B cell (primary cell): ENCODE measurements at regions not wholly inside any gene's neighbourhood (a gene's known extent, or its start where the extent isn't known, plus 50 kb on each side); places are given as distances from the start of the nearest gene placed in this dataset.

Experiments
- ATAC-seq: fragments of 200-7000 bp; cut with Tn5 transposase; one replicate; pipeline ENCODE4 v1.10.0; 2021; ENCODE audit warnings: low read depth, mild to moderate bottlenecking, moderate number of reproducible peaks, moderate library complexity
- CTCF ChIA-PET: fragments of 350-600 bp; sonication (Branson Sonifier 250); formaldehyde crosslinking; loops from one replicate; lab custom pipeline; 2021; ENCODE audit warnings: antibody characterized with exemption, inconsistent platforms; lab: Charles Lee
- POLR2A ChIA-PET: fragments of 350-600 bp; sonication (Branson Sonifier 250); formaldehyde crosslinking; loops from one replicate; lab custom pipeline; 2021; ENCODE audit warnings: antibody characterized with exemption; lab: Charles Lee
- DNase-seq: peaks from one replicate; pipeline ENCODE4 v3.0.0; 2013
- H2AFZ ChIP-seq: 2 replicates; pipeline ENCODE4 v1.6.1; 2012; ENCODE audit warnings: mild to moderate bottlenecking, low read depth, low read length; ENCODE audit not compliant: insufficient read depth, poor library complexity, severe bottlenecking
- H3K27ac ChIP-seq, 2 donors: 1 replicate in 1 of 2; 2 replicates in 1 of 2; pipeline ENCODE4 v1.5.1; 2012 to 2013; ENCODE audit warnings: low read length in 2 of 2, mild to moderate bottlenecking in 2 of 2, moderate library complexity in 1 of 2
- H3K27me3 ChIP-seq, 4 experiments: fragments of 200-600 bp in 1 of 4; sonication (generic) in 1 of 4; replicated peaks in 1 of 4; 1 replicate in 2 of 4; 2 replicates in 2 of 4; pipeline versions ENCODE4 v1.6.1 to v1.7.0; 2013 to 2016; ENCODE audit warnings: low read length in 3 of 4, mild to moderate bottlenecking in 2 of 4, mixed read lengths in 1 of 4, moderate library complexity in 1 of 4; ENCODE audit not compliant: insufficient read depth in 4 of 4, control insufficient read depth in 3 of 4; ENCODE audit errors: control extremely low read depth in 1 of 4
- H3K36me3 ChIP-seq, 2 experiments: replicated peaks in 1 of 2; 1 replicate in 1 of 2; 2 replicates in 1 of 2; pipeline versions ENCODE4 v1.6.1 to v1.7.1; 2013; ENCODE audit warnings: low read length in 1 of 2; ENCODE audit not compliant: insufficient read depth in 2 of 2, control insufficient read depth in 1 of 2; ENCODE audit errors: control extremely low read depth in 1 of 2, extremely low read depth in 1 of 2
- H3K4me1 ChIP-seq, 2 donors: fragments of 200-600 bp in 1 of 2; sonication (generic) in 1 of 2; 1 replicate in 1 of 2; 2 replicates in 1 of 2; pipeline versions ENCODE4 v1.5.1 to v1.6.1; 2013 to 2017; ENCODE audit warnings: low read length in 2 of 2; ENCODE audit not compliant: control insufficient read depth in 2 of 2, insufficient read depth in 2 of 2
- H3K4me2 ChIP-seq: replicated peaks from 2 replicates; pipeline ENCODE3; 2012; ENCODE audit warnings: mild to moderate bottlenecking, low read depth, low read length; ENCODE audit not compliant: poor library complexity, severe bottlenecking
- H3K4me3 ChIP-seq, 5 experiments: fragments of 200-600 bp in 1 of 5; sonication (generic) in 1 of 5; 1 replicate in 3 of 5; 2 replicates in 2 of 5; pipeline versions ENCODE4 v1.5.1 to v1.7.0; 2011 to 2016; ENCODE audit warnings: low read length in 4 of 5, mild to moderate bottlenecking in 4 of 5, low read depth in 2 of 5, control low read depth in 1 of 5, moderate library complexity in 1 of 5; ENCODE audit not compliant: insufficient read depth in 1 of 5; ENCODE audit errors: control extremely low read depth in 1 of 5, extremely low read depth in 1 of 5
- H3K79me2 ChIP-seq: fragments of 200-600 bp; sonication (generic); one replicate; pipeline ENCODE4 v1.6.0; 2016; ENCODE audit warnings: low read length; ENCODE audit not compliant: control insufficient read depth, insufficient read depth
- H3K9ac ChIP-seq: fragments of 200-600 bp; sonication (generic); 2 replicates; pipeline ENCODE4 v1.6.1; 2017; ENCODE audit warnings: mild to moderate bottlenecking, low read length, moderate library complexity
- H3K9me3 ChIP-seq, 3 donors: one replicate each; pipeline versions ENCODE4 v1.6.1 to v1.7.1; 2013; ENCODE audit warnings: low read length in 2 of 3; ENCODE audit not compliant: control insufficient read depth in 2 of 3, insufficient read depth in 1 of 3; ENCODE audit errors: control extremely low read depth in 1 of 3
- H4K20me1 ChIP-seq: 2 replicates; pipeline ENCODE4 v1.6.0; 2012; ENCODE audit warnings: mild to moderate bottlenecking, low read length; ENCODE audit not compliant: insufficient read depth, control insufficient read depth, poor library complexity, severe bottlenecking
- H3K27ac Mint-ChIP-seq: one replicate; pipeline ENCODE4 v1.8.0; 2021; ENCODE audit warnings: mixed read lengths
- H3K27me3 Mint-ChIP-seq: one replicate; pipeline ENCODE4 v1.8.0; 2021; ENCODE audit warnings: mixed read lengths
- H3K4me1 Mint-ChIP-seq: one replicate; pipeline ENCODE4 v1.8.0; 2021; ENCODE audit warnings: mixed read lengths
- H3K4me3 Mint-ChIP-seq: one replicate; pipeline ENCODE4 v1.8.0; 2021; ENCODE audit warnings: mixed read lengths
- H3K9me3 Mint-ChIP-seq: one replicate; pipeline ENCODE4 v1.8.0; 2022; ENCODE audit warnings: mixed read lengths; ENCODE audit not compliant: insufficient read depth
- CTCF ChIP-seq: fragments of 200-600 bp; IDR thresholded peaks from one replicate; pipeline ENCODE4 v1.8.0; 2022; ENCODE audit warnings: antibody characterized with exemption, mild to moderate bottlenecking
- EZH2 ChIP-seq: IDR thresholded peaks from 2 replicates; pipeline ENCODE4 v1.6.1; 2012; ENCODE audit warnings: borderline replicate concordance, low read depth, mild to moderate bottlenecking, moderate library complexity, low read length; ENCODE audit not compliant: insufficient read depth, poor library complexity, severe bottlenecking
- WGBS: methylation state at CpG from one replicate; pipeline ENCODE4 v1.1.5; 2013; ENCODE audit warnings: missing lambda C conversion rate; ENCODE audit not compliant: insufficient coverage; 5-methylcytosine and 5-hydroxymethylcytosine counted together
- intact Hi-C: fragments of 100-400 bp; cut with micrococcal nuclease; formaldehyde crosslinking; loops from one replicate; pipeline ENCODE4 v1.10.0; 2022

DNA sequence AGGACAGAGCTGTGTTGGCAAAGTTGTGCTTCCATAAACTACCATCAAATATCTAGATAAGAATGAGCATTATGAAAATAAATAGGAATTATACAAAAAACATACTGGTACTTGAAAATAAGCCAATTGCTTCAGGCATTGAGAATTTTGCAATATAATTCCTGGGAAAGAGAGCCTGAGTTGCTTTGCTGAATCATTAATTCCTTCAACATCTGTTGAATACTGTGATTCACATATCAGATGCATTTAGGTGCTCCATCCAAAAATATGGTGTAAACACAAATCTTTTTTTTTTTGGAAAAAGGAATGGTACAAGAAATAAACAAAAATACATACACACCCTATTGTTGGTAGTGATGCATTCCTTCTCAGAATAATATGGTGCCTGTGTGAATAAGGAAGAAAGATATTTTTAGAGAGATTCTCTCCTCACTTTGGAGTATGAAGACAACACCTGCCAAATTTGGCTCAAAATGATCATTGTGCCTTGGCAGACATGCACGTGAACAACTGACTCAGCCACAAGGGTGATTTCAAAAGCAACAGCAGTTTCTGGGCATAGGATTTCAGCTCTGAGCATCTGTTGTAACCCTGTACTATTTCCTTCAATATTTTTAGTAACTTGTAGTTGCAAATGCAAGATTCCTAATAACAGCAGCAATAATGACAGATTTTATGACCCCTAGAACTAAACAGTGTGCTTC, 96.7 kb downstream of the CAVIN4 start:
- no peak for DNase-seq
- CTCF ChIA-PET = no interaction called here
- Mint-ChIP-seq H3K9me3 (peaks cover 3% of the 10 kb centered on the region), H3K4me3 (no peak overlapping the region), H3K27me3 (no peaks in the 10 kb centered on the region), H3K4me1 (no peaks in the 10 kb centered on the region), H3K27ac (no peak overlapping the region)
- WGBS = 73% methylated on average over 1 of the region's 1 CpG
- Histone ChIP-seq H3K4me1 (no peaks in the 10 kb centered on the region), H3K36me3 (no peaks in the 10 kb centered on the region), H4K20me1 (no peaks in the 10 kb centered on the region), H3K9ac (no peak overlapping the region), H2AFZ (no peak overlapping the region), H3K4me3 (no peak overlapping the region), H3K9me3 (no peaks in the 10 kb centered on the region), H3K4me2 (no peak overlapping the region), H3K79me2 (no peaks in the 10 kb centered on the region), H3K27ac (no peak overlapping the region), H3K27me3 (peaks cover 0 to 2% (median 0%) of the 10 kb centered on the region in 4 experiments)
- intact Hi-C loops = no loop called here
- TF ChIP-seq EZH2 (no peak), CTCF (no peak)
- no peak for ATAC-seq
- POLR2A ChIA-PET = no interaction called here

DNA sequence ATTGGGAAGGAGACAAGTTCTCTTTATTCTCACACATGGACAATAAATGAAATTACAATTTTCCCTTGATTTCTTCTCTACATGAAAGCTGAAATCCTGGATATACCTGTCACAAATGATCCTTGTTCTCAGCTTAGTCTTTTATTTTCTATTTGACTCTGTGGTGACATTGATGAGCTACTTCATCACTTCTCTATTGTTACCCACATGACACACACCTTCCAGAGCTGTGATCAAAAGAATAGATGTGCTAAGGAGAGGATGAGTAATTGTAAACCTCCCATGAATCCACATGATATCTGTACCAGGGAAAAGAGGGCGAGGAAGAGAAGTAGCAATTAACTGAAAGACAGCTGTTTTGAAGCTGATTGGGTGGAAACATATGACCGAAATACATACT, 102.0 kb downstream of the CAVIN4 start:
- Mint-ChIP-seq H3K27ac (no peak overlapping the region), H3K9me3 (no peaks in the 10 kb centered on the region), H3K27me3 (no peaks in the 10 kb centered on the region), H3K4me3 (no peak overlapping the region), H3K4me1 (no peaks in the 10 kb centered on the region)
- Histone ChIP-seq H3K27ac (no peak overlapping the region), H4K20me1 (no peaks in the 10 kb centered on the region), H3K9ac (no peak overlapping the region), H3K9me3 (no peaks in the 10 kb centered on the region), H3K4me3 (no peak overlapping the region), H3K27me3 (no peaks in the 10 kb centered on the region), H3K4me2 (no peak overlapping the region), H3K4me1 (no peaks in the 10 kb centered on the region), H3K36me3 (no peaks in the 10 kb centered on the region), H3K79me2 (no peaks in the 10 kb centered on the region), H2AFZ (no peak overlapping the region)
- TF ChIP-seq CTCF = no peak
- TF ChIP-seq EZH2 = no peak
- intact Hi-C loops = no loop called here
- ATAC-seq (no peak), DNase-seq (no peak)
- WGBS = no CpG with 5 or more reads among the region's 2 CpGs
- ChIA-PET CTCF (no interaction called here), POLR2A (no interaction called here)
